Skeletal muscle tissue (tissue), 3 donors: ENCODE measurements at regions not wholly inside any gene's neighbourhood (a gene's known extent, or its start where the extent isn't known, plus 50 kb on each side); places are given as distances from the start of the nearest gene placed in this dataset.
A peak's percentile ranks its signal among the peaks of the same experiment; 100 is the strongest.

Experiments
- H3K27ac ChIP-seq: one replicate; pipeline ENCODE4 v1.7.0; 2013; ENCODE audit warnings: mild to moderate bottlenecking, low read depth, low read length, inconsistent platforms
- H3K27me3 ChIP-seq, 3 donors: one replicate each; pipeline ENCODE4 v1.7.0; 2013; ENCODE audit warnings: low read length in 3 of 3; ENCODE audit not compliant: control insufficient read depth in 3 of 3, insufficient read depth in 3 of 3
- H3K36me3 ChIP-seq, 3 donors: one replicate each; pipeline ENCODE4 v1.7.0; 2013; ENCODE audit warnings: low read length in 3 of 3; ENCODE audit not compliant: control insufficient read depth in 3 of 3, insufficient read depth in 3 of 3
- H3K4me1 ChIP-seq, 3 donors: one replicate each; pipeline ENCODE4 v1.7.0; 2013; ENCODE audit warnings: low read length in 3 of 3, mild to moderate bottlenecking in 3 of 3; ENCODE audit not compliant: control insufficient read depth in 3 of 3, insufficient read depth in 3 of 3
- H3K4me3 ChIP-seq, 3 donors: one replicate each; pipeline ENCODE4 v1.7.0; 2013; ENCODE audit warnings: low read length in 3 of 3
- H3K9ac ChIP-seq, 3 donors: one replicate each; pipeline ENCODE4 v1.7.0; 2013; ENCODE audit warnings: low read length in 3 of 3, mild to moderate bottlenecking in 3 of 3, moderate library complexity in 2 of 3, low read depth in 1 of 3
- H3K9me3 ChIP-seq, 3 donors: one replicate each; pipeline ENCODE4 v1.7.0; 2013; ENCODE audit warnings: low read length in 3 of 3; ENCODE audit not compliant: control insufficient read depth in 3 of 3
- donor health status: Osteomylitis.

DNA sequence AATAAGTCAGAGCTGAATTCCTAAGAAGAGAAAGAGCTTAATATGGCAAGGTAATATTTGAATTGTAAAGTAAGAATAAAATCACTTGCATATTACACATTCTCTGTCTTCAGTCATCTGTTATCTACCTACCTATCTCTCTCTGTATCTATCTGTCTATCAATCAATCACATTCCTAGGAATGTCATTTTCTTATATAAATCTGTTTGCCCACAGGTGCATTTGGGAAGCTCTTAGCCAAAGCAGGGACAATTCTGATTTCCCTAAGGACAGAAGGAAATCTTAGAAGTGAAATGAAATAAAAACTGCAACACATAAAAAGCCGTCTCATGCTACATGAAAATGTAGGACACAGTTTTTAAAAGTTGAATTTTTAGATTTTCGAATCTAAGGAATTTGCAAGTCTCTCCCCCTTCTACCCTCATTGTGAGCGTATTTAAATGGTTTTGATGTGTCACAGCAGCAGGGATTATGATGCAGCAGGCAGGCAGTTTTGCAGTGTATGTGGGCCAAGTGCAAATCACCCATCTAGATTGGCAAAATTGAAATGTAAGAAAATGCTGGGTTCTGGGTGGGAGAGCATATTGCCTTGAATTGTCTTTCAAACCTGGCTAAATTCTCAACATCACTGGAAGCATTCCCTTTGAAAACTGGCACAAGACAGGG is 155.7 kb downstream of the ACER2 start:
- Histone ChIP-seq H3K27ac (no peak overlapping the region), H3K9me3 (no peaks in the 10 kb centered on the region), H3K27me3 (no peaks in the 10 kb centered on the region), H3K4me1 (no peaks in the 10 kb centered on the region), H3K36me3 (no peaks in the 10 kb centered on the region), H3K9ac (no peak overlapping the region), H3K4me3 (no peak overlapping the region)

- H3K27ac ChIP-seq = no peak overlapping the region
- H3K9me3 ChIP-seq = peaks cover 0 to 2% (median 0%) of the 10 kb centered on the region in 3 donors
- no peaks in the 10 kb centered on the region for H3K27me3 ChIP-seq
- H3K4me3 ChIP-seq = no peak overlapping the region
- H3K36me3 ChIP-seq = no peaks in the 10 kb centered on the region
- peaks cover 2 to 5% (median 5%) of the 10 kb centered on the region in 3 donors for H3K4me1 ChIP-seq
- H3K9ac ChIP-seq = no peak overlapping the region
These were observed 146.4 kb downstream of the ACER2 start for GRCh38 chr9:19555214-19555613.

GRCh38 chr9:19554529-19554928 is 145.7 kb downstream of the ACER2 start:
- H3K9ac ChIP-seq = no peak overlapping the region
- peaks cover 2 to 5% (median 5%) of the 10 kb centered on the region in 3 donors for H3K4me1 ChIP-seq
- H3K27me3 ChIP-seq = no peaks in the 10 kb centered on the region
- H3K9me3 ChIP-seq = peaks cover 0 to 2% (median 0%) of the 10 kb centered on the region in 3 donors
- H3K36me3 ChIP-seq = no peaks in the 10 kb centered on the region
- H3K4me3 ChIP-seq = no peak overlapping the region
- no peak overlapping the region for H3K27ac ChIP-seq

DNA sequence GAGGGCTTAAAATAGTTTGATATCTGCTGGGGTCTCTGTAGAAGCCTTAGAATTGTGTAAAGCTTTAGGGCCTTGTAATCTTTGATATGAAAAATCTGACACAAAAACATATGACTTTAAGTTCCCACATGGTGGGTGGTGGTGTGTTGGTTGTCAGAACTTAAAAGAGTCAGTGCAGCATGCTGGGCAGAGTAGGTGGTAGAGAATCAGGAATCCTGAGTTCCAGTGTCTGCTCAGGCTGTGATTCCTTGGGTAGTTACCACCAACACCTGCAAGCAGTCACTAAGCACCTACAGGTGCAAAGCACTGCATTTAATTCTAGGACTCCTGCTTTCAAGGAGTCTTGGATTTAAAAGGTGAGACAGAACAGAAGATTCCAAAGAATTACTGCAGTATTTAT is 144.6 kb downstream of the ACER2 start:
- H3K27me3 ChIP-seq = no peaks in the 10 kb centered on the region
- H3K9ac ChIP-seq = no peak overlapping the region
- H3K4me3 ChIP-seq = no peak overlapping the region

DNA sequence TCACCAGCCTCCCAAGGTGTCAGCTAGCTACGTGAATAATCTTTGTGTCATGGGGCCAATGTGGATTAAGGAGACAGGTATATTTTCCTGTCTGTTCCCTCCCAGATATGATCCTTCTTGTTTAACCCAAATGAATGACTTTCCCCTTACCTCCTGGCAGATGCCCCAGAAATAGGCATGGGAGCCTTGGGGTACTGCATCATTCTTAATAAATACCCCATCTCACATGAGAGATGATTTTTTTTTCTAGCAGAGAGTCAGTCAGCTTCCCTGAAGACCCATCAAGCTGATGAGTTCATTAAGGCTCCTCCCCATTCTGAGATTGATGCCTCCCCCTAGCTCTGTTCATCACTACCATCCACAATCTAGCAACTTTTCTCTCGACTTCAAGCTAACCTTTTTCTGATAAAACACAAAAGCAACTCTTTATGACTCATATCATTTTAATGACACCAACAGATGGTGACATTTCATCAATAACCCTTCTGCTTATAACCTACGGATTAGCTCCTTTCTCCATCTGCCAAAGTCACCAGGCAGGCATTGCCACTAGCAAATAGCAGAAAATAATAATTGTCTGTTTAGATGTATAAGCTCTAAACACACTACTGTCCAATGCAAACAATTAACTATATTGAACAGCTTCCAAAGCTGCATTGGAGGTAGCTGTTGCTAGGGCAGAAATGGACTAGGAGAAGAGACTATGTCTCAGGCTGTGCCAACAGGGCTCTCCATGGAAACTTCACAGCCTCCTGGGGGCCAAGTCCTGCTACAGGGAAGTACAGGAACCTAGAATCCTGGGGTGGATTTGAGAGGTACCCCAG is 143.7 kb downstream of the ACER2 start:
- Histone ChIP-seq H3K4me3 (no peak overlapping the region), H3K27me3 (no peaks in the 10 kb centered on the region), H3K27ac (no peak overlapping the region), H3K9me3 (no peaks in the 10 kb centered on the region), H3K4me1 (peaks cover 2 to 5% (median 5%) of the 10 kb centered on the region in 3 donors), H3K36me3 (no peaks in the 10 kb centered on the region), H3K9ac (no peak overlapping the region)

More for the DNA sequence above, 144.6 kb downstream of the ACER2 start:
- Histone ChIP-seq H3K9me3 (peaks cover 0 to 2% (median 0%) of the 10 kb centered on the region in 3 donors), H3K4me1 (peaks cover 2 to 5% (median 5%) of the 10 kb centered on the region in 3 donors), H3K36me3 (no peaks in the 10 kb centered on the region), H3K27ac (no peak overlapping the region)

DNA sequence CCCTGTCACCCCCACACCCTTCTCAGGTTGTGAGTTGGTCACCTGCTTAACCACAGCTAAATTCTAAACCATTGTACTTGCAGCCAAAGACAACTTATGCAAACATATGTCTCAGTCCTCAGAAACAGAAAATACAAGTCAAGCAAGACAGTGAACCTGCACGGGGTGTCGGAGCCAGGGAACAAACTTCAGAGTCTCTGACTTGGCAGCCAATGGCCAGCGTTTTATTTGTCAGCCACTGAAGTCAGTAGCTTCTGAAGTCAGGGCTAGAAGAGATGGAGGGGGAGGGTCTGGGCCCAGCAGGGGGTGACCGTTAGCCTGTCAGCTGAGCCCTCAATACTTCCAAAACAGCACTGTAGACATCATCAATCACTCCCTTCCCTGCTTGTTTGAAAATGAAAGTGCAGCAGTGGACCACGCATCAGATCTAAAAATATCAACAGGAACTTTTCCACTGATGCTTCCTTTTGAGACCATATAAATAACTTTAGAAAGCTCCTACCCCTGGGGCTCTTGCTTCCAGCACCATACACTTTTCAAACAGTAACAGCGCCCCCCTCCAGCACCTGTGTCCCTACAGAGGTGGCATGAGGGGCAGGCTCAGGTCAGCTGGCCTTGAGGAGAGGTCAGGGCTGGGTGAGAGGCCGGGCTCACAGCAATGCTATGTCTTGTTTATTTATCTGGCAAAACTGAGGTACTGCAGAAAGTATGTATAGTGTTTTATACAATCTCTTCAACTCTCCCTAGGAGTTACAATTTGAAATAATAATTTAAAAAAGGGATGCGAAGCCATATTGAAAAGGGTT is 142.5 kb downstream of the ACER2 start:
- Histone ChIP-seq H3K36me3 (no peaks in the 10 kb centered on the region), H3K9me3 (peaks cover 0 to 2% (median 0%) of the 10 kb centered on the region in 3 donors), H3K9ac (peak overlapping the region; percentile 30 to 45 (median 33)), H3K4me3 (peak overlapping the region; percentile 33 to 57 (median 54)), H3K27me3 (no peaks in the 10 kb centered on the region), H3K4me1 (peaks cover 2 to 5% (median 5%) of the 10 kb centered on the region in 3 donors), H3K27ac (no peak overlapping the region)

GRCh38 chr9:19550009-19550408 is 141.2 kb downstream of the ACER2 start:
- no peaks in the 10 kb centered on the region for H3K36me3 ChIP-seq

DNA sequence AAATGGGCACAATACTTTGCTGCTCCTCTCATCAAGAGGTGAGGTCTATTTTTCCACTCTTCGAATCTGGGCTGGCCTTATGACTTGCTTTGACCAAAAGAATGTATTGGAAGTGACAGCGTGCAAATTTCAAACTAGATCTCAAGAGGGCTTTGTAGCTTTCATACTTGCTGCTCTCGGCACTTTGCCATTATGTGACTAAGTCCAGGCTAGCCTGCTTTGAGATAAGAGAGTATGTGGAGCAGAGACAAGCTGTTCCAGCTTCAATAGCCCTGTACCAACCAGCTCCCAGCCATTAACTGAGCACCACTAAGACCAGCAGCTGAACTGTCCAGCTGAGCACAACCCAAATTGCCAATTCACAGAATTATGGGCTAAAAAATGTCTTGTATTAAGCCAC is 124.6 kb downstream of the ACER2 start:
- Histone ChIP-seq H3K4me3 (no peak overlapping the region), H3K27ac (no peak overlapping the region), H3K9ac (no peak overlapping the region), H3K27me3 (no peaks in the 10 kb centered on the region), H3K4me1 (no peaks in the 10 kb centered on the region), H3K9me3 (no peaks in the 10 kb centered on the region), H3K36me3 (no peaks in the 10 kb centered on the region)

More at GRCh38 chr9:19550009-19550408, 141.2 kb downstream of the ACER2 start:
- Histone ChIP-seq H3K4me1 (peaks cover 2 to 5% (median 5%) of the 10 kb centered on the region in 3 donors), H3K27me3 (no peaks in the 10 kb centered on the region), H3K9ac (no peak overlapping the region), H3K4me3 (no peak overlapping the region), H3K9me3 (peaks cover 0 to 2% (median 0%) of the 10 kb centered on the region in 3 donors), H3K27ac (no peak overlapping the region)

- H3K9ac ChIP-seq = no peak overlapping the region
- H3K27ac ChIP-seq = no peak overlapping the region
- no peaks in the 10 kb centered on the region for H3K27me3 ChIP-seq
- H3K4me1 ChIP-seq = no peaks in the 10 kb centered on the region
- H3K36me3 ChIP-seq = no peaks in the 10 kb centered on the region
- no peaks in the 10 kb centered on the region for H3K9me3 ChIP-seq
- H3K4me3 ChIP-seq = no peak overlapping the region
These were observed 118.9 kb downstream of the ACER2 start for GRCh38 chr9:19527663-19528062.
